Sigmoid colon (tissue), 4 donors: ENCODE measurements at regions not wholly inside any gene's neighbourhood (a gene's known extent, or its start where the extent isn't known, plus 50 kb on each side); places are given as distances from the start of the nearest gene placed in this dataset.

ENCODE experiments used
- EP300 ChIP-seq, 4 donors: sonication (generic); formaldehyde crosslinking; IDR thresholded peaks; one replicate each; pipeline ENCODE4 v1.6.1; 2017; ENCODE audit warnings: antibody characterized with exemption in 4 of 4
- POLR2A ChIP-seq, 2 donors: fragments of 450-650 bp; IDR thresholded peaks; one replicate each; pipeline ENCODE4 v1.6.1; 2016; ENCODE audit warnings: antibody characterized with exemption in 2 of 2, mild to moderate bottlenecking in 2 of 2, moderate library complexity in 2 of 2
- POLR2AphosphoS5 ChIP-seq, 4 donors: sonication (generic); formaldehyde crosslinking; IDR thresholded peaks; one replicate each; pipeline ENCODE4 v1.6.1; 2017; ENCODE audit warnings: antibody characterized with exemption in 4 of 4
- TF ChIP-seq, protein P1 (sequence below), 4 experiments: fragments of 450-650 bp in 3 of 4; fragments of 200-600 bp in 1 of 4; IDR thresholded peaks; one replicate each; pipeline ENCODE4 v1.5.1; 2016 to 2019; ENCODE audit warnings: antibody characterized with exemption in 4 of 4, mild to moderate bottlenecking in 3 of 4, moderate library complexity in 2 of 4

DNA sequence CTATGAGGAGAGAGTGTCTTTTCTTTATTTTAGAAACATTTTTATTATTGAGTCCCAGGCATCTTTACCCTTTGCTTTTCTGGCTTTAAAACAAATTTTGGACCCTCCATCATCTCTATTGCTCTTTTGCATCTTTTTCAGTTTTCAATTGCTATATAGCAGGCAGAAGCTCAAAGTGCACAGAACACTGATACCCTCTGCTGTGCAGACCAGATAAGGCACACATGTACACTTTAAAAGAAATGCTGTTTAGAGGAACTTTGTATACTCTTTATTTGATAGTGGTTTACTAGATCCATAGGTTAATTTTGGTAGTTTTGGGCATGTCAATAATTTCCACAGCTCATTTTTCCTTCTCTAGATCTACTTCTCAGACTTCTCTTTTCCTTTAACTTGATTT is 324.2 kb downstream of the SH2D4B start:
- TF ChIP-seq, protein P1, sequence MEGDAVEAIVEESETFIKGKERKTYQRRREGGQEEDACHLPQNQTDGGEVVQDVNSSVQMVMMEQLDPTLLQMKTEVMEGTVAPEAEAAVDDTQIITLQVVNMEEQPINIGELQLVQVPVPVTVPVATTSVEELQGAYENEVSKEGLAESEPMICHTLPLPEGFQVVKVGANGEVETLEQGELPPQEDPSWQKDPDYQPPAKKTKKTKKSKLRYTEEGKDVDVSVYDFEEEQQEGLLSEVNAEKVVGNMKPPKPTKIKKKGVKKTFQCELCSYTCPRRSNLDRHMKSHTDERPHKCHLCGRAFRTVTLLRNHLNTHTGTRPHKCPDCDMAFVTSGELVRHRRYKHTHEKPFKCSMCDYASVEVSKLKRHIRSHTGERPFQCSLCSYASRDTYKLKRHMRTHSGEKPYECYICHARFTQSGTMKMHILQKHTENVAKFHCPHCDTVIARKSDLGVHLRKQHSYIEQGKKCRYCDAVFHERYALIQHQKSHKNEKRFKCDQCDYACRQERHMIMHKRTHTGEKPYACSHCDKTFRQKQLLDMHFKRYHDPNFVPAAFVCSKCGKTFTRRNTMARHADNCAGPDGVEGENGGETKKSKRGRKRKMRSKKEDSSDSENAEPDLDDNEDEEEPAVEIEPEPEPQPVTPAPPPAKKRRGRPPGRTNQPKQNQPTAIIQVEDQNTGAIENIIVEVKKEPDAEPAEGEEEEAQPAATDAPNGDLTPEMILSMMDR (IDR thresholded peaks at IDR 0.05), result no peak
- no peak for TF ChIP-seq POLR2AphosphoS5 (IDR thresholded peaks at IDR 0.05)
- TF ChIP-seq POLR2A (IDR thresholded peaks at IDR 0.05), result no peak
- TF ChIP-seq EP300 (IDR thresholded peaks at IDR 0.05), result no peak
